GM12875 (cell line): ENCODE measurements at regions not wholly inside any gene's neighbourhood (a gene's known extent, or its start where the extent isn't known, plus 50 kb on each side); places are given as distances from the start of the nearest gene placed in this dataset.

ENCODE experiments used
- H3K4me3 ChIP-seq: one replicate; pipeline ENCODE4 v1.5.1; 2011; ENCODE audit warnings: low read depth, low read length, control low read depth
- TF ChIP-seq, protein P1 (sequence below): IDR thresholded peaks from 2 replicates; pipeline ENCODE4 v1.5.1; 2011; ENCODE audit warnings: low read depth, mild to moderate bottlenecking, control low read depth, inconsistent platforms, low read length, moderate library complexity, borderline replicate concordance; ENCODE audit not compliant: insufficient read depth

GRCh38 chr5:130488252-130488651 lies 584.0 kb downstream of the CHSY3 start:
- TF ChIP-seq, protein P1, sequence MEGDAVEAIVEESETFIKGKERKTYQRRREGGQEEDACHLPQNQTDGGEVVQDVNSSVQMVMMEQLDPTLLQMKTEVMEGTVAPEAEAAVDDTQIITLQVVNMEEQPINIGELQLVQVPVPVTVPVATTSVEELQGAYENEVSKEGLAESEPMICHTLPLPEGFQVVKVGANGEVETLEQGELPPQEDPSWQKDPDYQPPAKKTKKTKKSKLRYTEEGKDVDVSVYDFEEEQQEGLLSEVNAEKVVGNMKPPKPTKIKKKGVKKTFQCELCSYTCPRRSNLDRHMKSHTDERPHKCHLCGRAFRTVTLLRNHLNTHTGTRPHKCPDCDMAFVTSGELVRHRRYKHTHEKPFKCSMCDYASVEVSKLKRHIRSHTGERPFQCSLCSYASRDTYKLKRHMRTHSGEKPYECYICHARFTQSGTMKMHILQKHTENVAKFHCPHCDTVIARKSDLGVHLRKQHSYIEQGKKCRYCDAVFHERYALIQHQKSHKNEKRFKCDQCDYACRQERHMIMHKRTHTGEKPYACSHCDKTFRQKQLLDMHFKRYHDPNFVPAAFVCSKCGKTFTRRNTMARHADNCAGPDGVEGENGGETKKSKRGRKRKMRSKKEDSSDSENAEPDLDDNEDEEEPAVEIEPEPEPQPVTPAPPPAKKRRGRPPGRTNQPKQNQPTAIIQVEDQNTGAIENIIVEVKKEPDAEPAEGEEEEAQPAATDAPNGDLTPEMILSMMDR, result no peak
- no peak overlapping the region for H3K4me3 ChIP-seq

DNA sequence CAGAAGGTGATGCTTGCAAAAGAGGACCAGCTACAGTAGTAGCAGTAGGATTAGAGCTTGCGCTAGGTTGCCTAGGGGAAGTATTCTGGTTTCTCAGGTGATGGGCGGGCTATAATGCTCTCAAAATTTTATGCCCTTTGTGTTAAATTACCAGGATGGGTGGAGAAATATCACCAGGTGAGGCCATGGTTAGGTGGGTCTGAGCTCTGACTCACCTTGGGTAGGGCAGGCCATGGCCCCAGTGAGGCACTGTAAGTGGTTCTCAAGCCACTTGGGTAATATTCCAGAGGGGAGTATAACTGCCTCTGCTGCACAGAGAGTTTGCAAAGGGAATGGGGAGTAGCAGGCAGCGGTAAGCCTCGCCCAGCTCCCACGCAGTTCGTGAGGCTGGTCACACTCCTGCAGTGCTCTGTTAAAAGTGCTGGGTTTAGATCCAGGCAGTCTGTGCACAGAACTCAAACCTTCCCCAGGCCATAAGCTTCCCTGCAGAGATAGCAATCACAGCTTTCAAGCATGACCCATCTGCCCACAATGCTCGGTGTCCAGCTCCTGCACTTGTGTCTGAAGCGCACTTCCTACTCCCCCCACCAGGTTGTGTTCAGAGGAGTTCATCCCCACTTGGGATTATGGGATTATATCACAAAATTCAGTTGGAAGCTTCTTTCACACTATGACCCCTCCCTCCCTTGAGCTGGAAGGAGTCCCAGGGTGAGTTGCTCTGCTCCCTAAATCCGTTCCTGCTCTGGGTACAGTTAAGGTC lies 575.0 kb downstream of the CHSY3 start:
- H3K4me3 ChIP-seq, result no peak overlapping the region
- TF ChIP-seq, protein P1, result no peak

DNA sequence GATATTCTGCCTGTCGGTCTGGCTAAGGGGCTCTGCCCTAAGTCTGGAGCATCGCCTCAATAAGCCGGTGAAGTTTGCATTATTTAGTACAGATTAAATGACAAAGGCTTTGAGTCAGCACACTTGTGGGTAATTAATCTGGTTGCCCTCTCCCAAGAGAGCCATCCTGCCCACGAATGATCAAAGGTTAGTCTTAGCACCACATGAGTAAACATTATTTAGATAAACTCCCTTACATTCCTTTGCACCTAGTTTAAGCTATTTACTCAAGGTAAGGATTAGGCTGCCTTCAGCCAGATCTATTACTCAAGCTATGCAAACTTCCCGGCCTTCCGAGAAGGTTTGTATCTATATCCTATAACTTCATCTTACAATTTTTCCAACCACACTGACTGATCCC lies 572.1 kb downstream of the CHSY3 start:
- TF ChIP-seq, protein P1, result no peak

GRCh38 chr5:130462516-130462915 lies 558.3 kb downstream of the CHSY3 start:
- no peak overlapping the region for H3K4me3 ChIP-seq
- TF ChIP-seq, protein P1, result no peak

More for the DNA sequence above, 572.1 kb downstream of the CHSY3 start:
- H3K4me3 ChIP-seq, result no peak overlapping the region

GRCh38 chr5:130455175-130455574 lies 550.9 kb downstream of the CHSY3 start:
- TF ChIP-seq, protein P1, result no peak
- H3K4me3 ChIP-seq, result no peak overlapping the region

DNA sequence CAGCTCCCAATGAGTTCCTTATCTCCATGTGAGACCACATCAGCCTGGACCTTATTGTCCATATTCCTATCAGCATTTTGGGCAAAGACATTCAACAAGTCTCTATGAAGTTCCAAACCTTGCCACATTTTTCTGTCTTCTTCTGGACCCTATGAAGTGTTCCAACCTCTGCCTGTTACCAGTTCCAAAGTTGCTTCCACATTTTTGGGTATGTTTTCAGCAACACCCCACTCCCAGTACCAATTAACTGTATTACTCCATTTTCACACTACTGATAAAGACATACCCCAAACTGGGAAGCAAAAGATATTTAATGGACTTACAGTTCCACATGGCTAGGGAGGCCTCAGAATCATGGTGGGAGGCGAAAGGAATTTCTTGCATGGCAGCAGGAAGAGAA lies 548.5 kb downstream of the CHSY3 start:
- TF ChIP-seq, protein P1, result no peak
- no peak overlapping the region for H3K4me3 ChIP-seq

GRCh38 chr5:130436430-130436829 lies 532.2 kb downstream of the CHSY3 start:
- TF ChIP-seq, protein P1, result no peak
- H3K4me3 ChIP-seq, result no peak overlapping the region
